ENCODE measurements at regions not wholly inside any gene's neighbourhood (a gene's known extent, or its start where the extent isn't known, plus 50 kb on each side); places are given as distances from the start of the nearest gene placed in this dataset.
A peak's percentile ranks its signal among the peaks of the same experiment; 100 is the strongest.
"Not testable (repeated sequence)": the region's sequence is repeated elsewhere in the genome, so short reads cannot be mapped to it uniquely, and the experiment has no call there.

DNA sequence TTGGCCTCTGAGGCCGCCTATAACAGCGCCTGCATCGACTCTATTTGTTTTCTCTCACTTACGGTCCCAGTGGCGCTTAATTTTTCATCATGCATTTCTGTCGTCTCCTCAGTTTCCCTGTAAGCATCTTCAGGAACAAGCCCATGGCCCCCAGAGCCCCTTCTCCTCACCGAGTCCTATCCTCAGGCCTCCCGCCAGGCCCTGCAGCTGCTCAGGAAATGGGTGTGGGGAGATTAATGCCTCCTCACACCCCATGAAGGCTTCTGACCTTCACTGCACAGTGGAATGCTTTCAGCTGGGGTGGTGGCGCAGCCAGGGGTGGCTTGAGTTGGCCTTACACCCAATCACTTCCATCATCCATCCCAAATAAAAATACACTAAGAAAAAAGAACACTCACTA lies 260.4 kb downstream of the FAM43A start:
- H3K27ac ChIP-seq (ENCODE audit: low read depth, low read length): peak overlapping the region; percentile 9
- Mint-ChIP-seq H3K4me3 (no peak overlapping the region), H3K9me3 (peaks cover 0 to 8% (median 0%) of the 10 kb centered on the region in 5 donors), H3K36me3 (no peaks in the 10 kb centered on the region), H3K27ac (no peak overlapping the region), H3K4me1 (no peaks in the 10 kb centered on the region), H3K27me3 (peaks cover 10 to 17% of the 10 kb centered on the region in 2 donors)
- no peaks in the 10 kb centered on the region for H3K27me3 ChIP-seq (ENCODE audit: insufficient read depth, low read length, poor library complexity, severe bottlenecking)
- CTCF ChIA-PET: no interaction called here
- DNase-seq: no peak
- no peak overlapping the region for H3K4me3 ChIP-seq (ENCODE audit: low read length)
- POLR2A ChIA-PET: no interaction called here
- no peaks in the 10 kb centered on the region for H3K36me3 ChIP-seq (ENCODE audit: insufficient read depth, low read length)
- no peaks in the 10 kb centered on the region for H3K9me3 ChIP-seq (ENCODE audit: low read length)
- no peaks in the 10 kb centered on the region for H3K4me1 ChIP-seq (ENCODE audit: insufficient read depth, low read length)

DNA sequence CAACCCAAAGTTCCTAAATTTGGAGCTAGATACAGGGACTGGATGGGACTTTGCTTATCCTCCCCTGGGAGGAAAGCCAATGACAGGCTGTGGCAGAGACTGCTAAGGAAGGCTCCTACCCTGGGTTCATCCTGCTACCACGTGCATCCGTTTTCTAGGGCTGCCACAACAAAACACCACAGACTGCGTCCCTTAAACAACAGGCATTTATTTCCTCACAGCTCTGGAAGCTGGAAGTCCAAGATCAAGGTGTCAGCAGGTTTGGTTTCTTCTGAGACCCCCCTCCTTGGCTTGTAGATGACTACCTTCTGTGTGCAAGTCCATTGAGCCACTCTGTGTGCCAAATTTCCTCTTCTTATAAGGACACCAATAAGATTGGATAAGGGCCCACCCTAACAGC lies 263.9 kb downstream of the FAM43A start:
- Mint-ChIP-seq H3K27me3 (peaks cover 5 to 6% of the 10 kb centered on the region in 2 donors), H3K36me3 (no peaks in the 10 kb centered on the region), H3K4me3 (no peak overlapping the region), H3K4me1 (no peaks in the 10 kb centered on the region), H3K9me3 (peaks cover 0 to 8% (median 1%) of the 10 kb centered on the region in 5 donors), H3K27ac (no peak overlapping the region)
- Histone ChIP-seq H3K27ac (ENCODE audit: low read depth, low read length) (no peak overlapping the region), H3K36me3 (ENCODE audit: insufficient read depth, low read length) (no peaks in the 10 kb centered on the region), H3K9me3 (ENCODE audit: low read length) (no peaks in the 10 kb centered on the region), H3K4me3 (ENCODE audit: low read length) (no peak overlapping the region), H3K27me3 (ENCODE audit: insufficient read depth, low read length, poor library complexity, severe bottlenecking) (no peaks in the 10 kb centered on the region), H3K4me1 (ENCODE audit: insufficient read depth, low read length) (no peaks in the 10 kb centered on the region)
- CTCF ChIA-PET: no interaction called here
- POLR2A ChIA-PET: no interaction called here
- DNase-seq: no peak

DNA sequence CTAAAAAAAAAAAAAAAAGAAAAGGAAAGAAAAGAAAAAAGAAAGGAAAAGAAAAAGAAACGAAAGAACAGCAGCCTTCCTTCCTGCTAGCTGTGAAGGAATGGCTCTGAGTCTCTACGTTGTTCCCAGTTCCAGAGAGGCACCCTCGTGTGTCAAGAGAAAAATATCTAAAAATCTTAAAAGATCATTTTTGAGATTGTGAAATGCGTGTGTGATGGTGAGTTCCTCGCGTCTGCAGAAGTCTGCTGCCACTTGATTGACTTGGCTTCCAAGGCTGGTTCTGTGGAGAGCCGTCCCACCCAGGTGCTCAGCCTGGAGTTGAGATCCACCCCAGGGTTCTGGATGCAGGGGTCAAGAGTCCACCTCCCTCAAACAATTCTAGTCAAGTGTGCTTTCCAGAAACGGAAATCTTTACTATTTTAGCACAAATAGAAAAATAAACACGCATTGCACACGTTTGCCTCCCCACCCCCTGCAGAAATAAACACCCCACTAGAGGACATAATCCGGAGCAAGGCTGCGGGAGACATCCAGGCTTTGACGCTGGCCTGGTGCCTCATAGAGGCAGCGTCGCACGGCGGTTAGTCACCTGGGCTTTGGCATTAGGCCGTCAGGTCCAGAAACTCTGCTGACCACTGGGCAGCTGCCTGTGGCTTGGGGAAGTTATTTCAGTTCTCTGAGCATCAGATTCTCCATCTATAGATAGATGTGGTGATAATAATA lies 265.4 kb downstream of the FAM43A start:
- Histone ChIP-seq H3K4me1 (ENCODE audit: insufficient read depth, low read length) (no peaks in the 10 kb centered on the region), H3K9me3 (ENCODE audit: low read length) (no peaks in the 10 kb centered on the region), H3K27me3 (ENCODE audit: insufficient read depth, low read length, poor library complexity, severe bottlenecking) (no peaks in the 10 kb centered on the region), H3K36me3 (ENCODE audit: insufficient read depth, low read length) (no peaks in the 10 kb centered on the region), H3K27ac (ENCODE audit: low read depth, low read length) (no peak overlapping the region), H3K4me3 (ENCODE audit: low read length) (no peak overlapping the region)
- ChIA-PET POLR2A (no interaction called here), CTCF (no interaction called here)
- H3K36me3 Mint-ChIP-seq: no peaks in the 10 kb centered on the region
- no peak for DNase-seq
- H3K27me3 Mint-ChIP-seq: peaks cover 6 to 7% of the 10 kb centered on the region in 2 donors
- H3K4me3 Mint-ChIP-seq: no peak overlapping the region
- H3K27ac Mint-ChIP-seq: peak overlapping the region in 1 of 8 donors; percentile 56
- peaks cover 0 to 8% (median 1%) of the 10 kb centered on the region in 5 donors for H3K9me3 Mint-ChIP-seq
- no peaks in the 10 kb centered on the region for H3K4me1 Mint-ChIP-seq

DNA sequence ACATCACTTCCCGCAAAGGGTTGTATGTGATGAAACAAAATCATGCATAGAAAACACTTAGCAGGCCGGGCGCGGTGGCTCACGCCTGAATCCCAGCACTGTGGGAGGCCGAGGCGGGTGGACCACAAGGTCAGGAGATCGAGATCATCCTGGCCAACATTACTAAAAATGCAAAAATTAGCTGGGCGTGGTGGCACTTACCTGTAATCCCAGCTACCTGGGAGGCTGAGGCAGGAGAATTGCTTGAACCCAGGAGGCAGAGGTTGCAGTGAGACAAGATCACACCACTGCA lies 265.9 kb downstream of the FAM43A start:
- H3K36me3 Mint-ChIP-seq; POLR2A ChIA-PET; H3K27ac ChIP-seq (ENCODE audit: low read depth, low read length); H3K9me3 ChIP-seq (ENCODE audit: low read length); H3K27ac Mint-ChIP-seq; H3K9me3 Mint-ChIP-seq; DNase-seq; H3K27me3 ChIP-seq (ENCODE audit: insufficient read depth, low read length, poor library complexity, severe bottlenecking); H3K4me1 ChIP-seq (ENCODE audit: insufficient read depth, low read length); H3K4me1 Mint-ChIP-seq; H3K4me3 ChIP-seq (ENCODE audit: low read length); H3K27me3 Mint-ChIP-seq; CTCF ChIA-PET; H3K36me3 ChIP-seq (ENCODE audit: insufficient read depth, low read length); H3K4me3 Mint-ChIP-seq: not testable (repeated sequence)

DNA sequence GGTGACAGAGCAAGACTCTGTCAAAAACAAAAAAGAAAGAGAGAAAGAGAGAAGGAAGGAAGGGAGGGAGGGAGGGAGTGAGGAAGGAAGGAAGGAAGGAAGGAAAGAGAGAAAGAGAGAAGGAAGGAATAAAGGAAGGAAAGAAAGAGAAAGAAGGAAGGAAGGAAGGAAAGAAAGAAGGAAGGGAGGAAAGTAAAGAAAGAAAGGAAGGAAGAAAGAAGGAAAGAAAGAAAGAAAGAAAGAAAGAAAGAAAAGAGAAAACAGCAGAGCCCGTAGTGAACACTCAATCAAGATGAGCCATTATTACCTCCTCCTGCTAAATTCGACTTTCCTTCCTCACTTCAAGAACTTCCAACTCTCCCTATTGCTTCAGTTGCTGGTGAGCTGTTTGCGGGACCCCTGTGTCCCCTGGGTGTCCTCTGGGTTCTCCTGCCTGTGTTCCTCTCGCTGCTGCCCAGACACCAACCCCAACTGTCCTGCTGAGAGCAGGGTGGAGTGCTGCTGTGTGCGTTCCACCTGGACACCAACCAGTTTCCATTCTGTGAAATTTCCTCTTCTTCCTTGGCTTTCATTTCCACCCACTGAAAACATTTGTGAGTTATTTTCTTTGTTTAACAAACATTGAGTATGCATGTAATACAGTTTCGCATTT lies 266.4 kb downstream of the FAM43A start:
- Mint-ChIP-seq H3K27me3 (peaks cover 3 to 6% of the 10 kb centered on the region in 2 donors), H3K9me3 (peaks cover 0 to 8% (median 1%) of the 10 kb centered on the region in 5 donors), H3K27ac (no peak overlapping the region), H3K4me1 (no peaks in the 10 kb centered on the region), H3K4me3 (no peak overlapping the region), H3K36me3 (no peaks in the 10 kb centered on the region)
- Histone ChIP-seq H3K36me3 (ENCODE audit: insufficient read depth, low read length) (no peaks in the 10 kb centered on the region), H3K9me3 (ENCODE audit: low read length) (no peaks in the 10 kb centered on the region), H3K27ac (ENCODE audit: low read depth, low read length) (no peak overlapping the region), H3K4me1 (ENCODE audit: insufficient read depth, low read length) (no peaks in the 10 kb centered on the region), H3K4me3 (ENCODE audit: low read length) (no peak overlapping the region), H3K27me3 (ENCODE audit: insufficient read depth, low read length, poor library complexity, severe bottlenecking) (no peaks in the 10 kb centered on the region)
- ChIA-PET CTCF (interaction anchor here (1.7 kb wide), 1 partner anchor 269 kb away, joined by 5 read pairs; no protein-coding TSS in a partner anchor), POLR2A (no interaction called here)
- no peak for DNase-seq

DNA sequence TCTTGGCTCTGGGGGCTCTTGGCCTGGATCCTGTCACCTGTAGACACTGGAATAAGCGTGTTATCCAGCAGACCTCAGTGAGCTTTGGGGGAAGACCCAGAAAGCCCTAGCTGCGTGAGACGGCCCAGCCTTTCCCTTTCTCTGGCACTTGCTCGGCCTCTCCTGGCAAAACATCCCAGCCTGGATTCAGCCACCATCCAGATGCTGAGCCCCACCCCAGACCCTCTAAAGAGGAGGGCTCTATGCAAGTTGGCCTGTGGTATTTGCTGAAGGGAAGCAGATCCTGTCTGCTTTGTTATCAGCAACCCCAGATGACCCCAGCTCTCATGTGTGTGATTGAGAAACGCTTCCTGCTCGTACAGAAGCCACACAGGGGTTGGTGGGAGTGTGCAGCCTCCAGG lies 267.2 kb downstream of the FAM43A start:
- Mint-ChIP-seq H3K4me1 (no peaks in the 10 kb centered on the region), H3K27me3 (peaks cover 3 to 6% of the 10 kb centered on the region in 2 donors), H3K4me3 (no peak overlapping the region), H3K9me3 (peaks cover 0 to 8% (median 0%) of the 10 kb centered on the region in 5 donors), H3K27ac (no peak overlapping the region), H3K36me3 (no peaks in the 10 kb centered on the region)
- DNase-seq: no peak
- Histone ChIP-seq H3K27ac (ENCODE audit: low read depth, low read length) (no peak overlapping the region), H3K4me3 (ENCODE audit: low read length) (no peak overlapping the region), H3K36me3 (ENCODE audit: insufficient read depth, low read length) (no peaks in the 10 kb centered on the region), H3K9me3 (ENCODE audit: low read length) (no peaks in the 10 kb centered on the region), H3K4me1 (ENCODE audit: insufficient read depth, low read length) (no peaks in the 10 kb centered on the region), H3K27me3 (ENCODE audit: insufficient read depth, low read length, poor library complexity, severe bottlenecking) (no peaks in the 10 kb centered on the region)
- ChIA-PET POLR2A (no interaction called here), CTCF (interaction anchor here (1.7 kb wide), 1 partner anchor 270 kb away, joined by 5 read pairs; no protein-coding TSS in a partner anchor)

- H3K9me3 Mint-ChIP-seq: peaks cover 0 to 4% (median 0%) of the 10 kb centered on the region in 5 donors
- Histone ChIP-seq H3K9me3 (ENCODE audit: low read length) (no peaks in the 10 kb centered on the region), H3K4me3 (ENCODE audit: low read length) (no peak overlapping the region), H3K27ac (ENCODE audit: low read depth, low read length) (no peak overlapping the region), H3K36me3 (ENCODE audit: insufficient read depth, low read length) (no peaks in the 10 kb centered on the region), H3K4me1 (ENCODE audit: insufficient read depth, low read length) (no peaks in the 10 kb centered on the region), H3K27me3 (ENCODE audit: insufficient read depth, low read length, poor library complexity, severe bottlenecking) (no peaks in the 10 kb centered on the region)
- no peak overlapping the region for H3K4me3 Mint-ChIP-seq
- H3K27me3 Mint-ChIP-seq: peaks cover 5 to 6% of the 10 kb centered on the region in 2 donors
- CTCF ChIA-PET: interaction anchor here (1.7 kb wide), 1 partner anchor 271 kb away, joined by 5 read pairs; no protein-coding TSS in a partner anchor
- no peak for DNase-seq
- no peak overlapping the region for H3K27ac Mint-ChIP-seq
- no peaks in the 10 kb centered on the region for H3K4me1 Mint-ChIP-seq
- POLR2A ChIA-PET: no interaction called here
- no peaks in the 10 kb centered on the region for H3K36me3 Mint-ChIP-seq
Observed at GRCh38 chr3:194953291-194953690, 267.6 kb downstream of the FAM43A start.

DNA sequence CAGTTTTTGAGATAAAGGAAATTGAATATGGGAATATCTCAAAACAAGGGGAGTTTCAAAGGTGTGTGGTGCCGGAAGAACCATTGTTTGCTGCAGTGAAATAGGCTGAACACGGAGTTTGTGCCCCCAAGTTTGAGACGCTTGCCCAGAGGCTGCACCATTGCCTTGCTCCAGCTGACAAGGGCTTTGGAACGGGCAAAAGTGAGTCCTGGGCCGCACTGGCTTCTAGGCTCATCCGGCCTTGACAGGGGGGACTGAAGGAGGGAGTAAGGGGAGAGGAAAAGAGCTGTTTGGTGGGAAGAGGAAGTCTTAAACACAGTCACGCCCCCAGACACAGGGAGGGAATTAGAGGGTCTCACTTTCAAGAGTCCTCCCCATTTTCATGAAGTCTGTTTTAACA lies 269.9 kb downstream of the FAM43A start:
- no peak overlapping the region for H3K4me3 Mint-ChIP-seq
- H3K27me3 Mint-ChIP-seq: peaks cover 1 to 5% of the 10 kb centered on the region in 2 donors
- Histone ChIP-seq H3K4me3 (ENCODE audit: low read length) (no peak overlapping the region), H3K4me1 (ENCODE audit: insufficient read depth, low read length) (no peaks in the 10 kb centered on the region), H3K36me3 (ENCODE audit: insufficient read depth, low read length) (no peaks in the 10 kb centered on the region), H3K9me3 (ENCODE audit: low read length) (no peaks in the 10 kb centered on the region), H3K27ac (ENCODE audit: low read depth, low read length) (no peak overlapping the region), H3K27me3 (ENCODE audit: insufficient read depth, low read length, poor library complexity, severe bottlenecking) (no peaks in the 10 kb centered on the region)
- POLR2A ChIA-PET: no interaction called here
- DNase-seq: no peak
- H3K4me1 Mint-ChIP-seq: no peaks in the 10 kb centered on the region
- CTCF ChIA-PET: no interaction called here
- peaks cover 0 to 1% (median 0%) of the 10 kb centered on the region in 5 donors for H3K9me3 Mint-ChIP-seq
- H3K27ac Mint-ChIP-seq: no peak overlapping the region
- H3K36me3 Mint-ChIP-seq: no peaks in the 10 kb centered on the region

Data from CD8-positive, alpha-beta memory T cell (primary cell).